Osteocyte (in vitro differentiated cells): ENCODE measurements at regions not wholly inside any gene's neighbourhood (a gene's known extent, or its start where the extent isn't known, plus 50 kb on each side); places are given as distances from the start of the nearest gene placed in this dataset.
"Not testable (repeated sequence)": the region's sequence is repeated elsewhere in the genome, so short reads cannot be mapped to it uniquely, and the experiment has no call there.

Source experiments
- DNase-seq: peaks from one replicate; pipeline ENCODE4 v3.0.0; 2021; ENCODE audit warnings: mixed read lengths; ENCODE audit not compliant: unreplicated experiment; ENCODE audit errors: extremely low spot score
- H3K27ac Mint-ChIP-seq: one replicate; pipeline ENCODE4 v1.8.0; 2021; ENCODE audit warnings: mild to moderate bottlenecking, mixed read lengths; ENCODE audit not compliant: unreplicated experiment
- H3K27me3 Mint-ChIP-seq: one replicate; pipeline ENCODE4 v1.8.0; 2021; ENCODE audit warnings: mixed read lengths; ENCODE audit not compliant: unreplicated experiment
- H3K36me3 Mint-ChIP-seq: one replicate; pipeline ENCODE4 v1.8.0; 2021; ENCODE audit warnings: mixed read lengths; ENCODE audit not compliant: unreplicated experiment
- H3K4me1 Mint-ChIP-seq: one replicate; pipeline ENCODE4 v1.8.0; 2021; ENCODE audit warnings: mixed read lengths; ENCODE audit not compliant: unreplicated experiment
- H3K4me3 Mint-ChIP-seq: one replicate; pipeline ENCODE4 v1.8.0; 2021; ENCODE audit warnings: mild to moderate bottlenecking, moderate library complexity, mixed read lengths; ENCODE audit not compliant: unreplicated experiment
- H3K9me3 Mint-ChIP-seq: one replicate; pipeline ENCODE4 v1.8.0; 2021; ENCODE audit warnings: mixed read lengths; ENCODE audit not compliant: unreplicated experiment
- TF ChIP-seq, protein P1 (sequence below): fragments of 200-600 bp; sonication (generic); IDR thresholded peaks from 2 replicates; pipeline ENCODE4 v1.5.0; 2021; ENCODE audit warnings: antibody characterized with exemption, mild to moderate bottlenecking, moderate library complexity

- H3K36me3 Mint-ChIP-seq = no peaks in the 10 kb centered on the region
- TF ChIP-seq, protein P1, sequence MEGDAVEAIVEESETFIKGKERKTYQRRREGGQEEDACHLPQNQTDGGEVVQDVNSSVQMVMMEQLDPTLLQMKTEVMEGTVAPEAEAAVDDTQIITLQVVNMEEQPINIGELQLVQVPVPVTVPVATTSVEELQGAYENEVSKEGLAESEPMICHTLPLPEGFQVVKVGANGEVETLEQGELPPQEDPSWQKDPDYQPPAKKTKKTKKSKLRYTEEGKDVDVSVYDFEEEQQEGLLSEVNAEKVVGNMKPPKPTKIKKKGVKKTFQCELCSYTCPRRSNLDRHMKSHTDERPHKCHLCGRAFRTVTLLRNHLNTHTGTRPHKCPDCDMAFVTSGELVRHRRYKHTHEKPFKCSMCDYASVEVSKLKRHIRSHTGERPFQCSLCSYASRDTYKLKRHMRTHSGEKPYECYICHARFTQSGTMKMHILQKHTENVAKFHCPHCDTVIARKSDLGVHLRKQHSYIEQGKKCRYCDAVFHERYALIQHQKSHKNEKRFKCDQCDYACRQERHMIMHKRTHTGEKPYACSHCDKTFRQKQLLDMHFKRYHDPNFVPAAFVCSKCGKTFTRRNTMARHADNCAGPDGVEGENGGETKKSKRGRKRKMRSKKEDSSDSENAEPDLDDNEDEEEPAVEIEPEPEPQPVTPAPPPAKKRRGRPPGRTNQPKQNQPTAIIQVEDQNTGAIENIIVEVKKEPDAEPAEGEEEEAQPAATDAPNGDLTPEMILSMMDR = no peak
- H3K27ac Mint-ChIP-seq = no peak overlapping the region
- DNase-seq = no peak
- no peak overlapping the region for H3K4me3 Mint-ChIP-seq
- no peaks in the 10 kb centered on the region for H3K4me1 Mint-ChIP-seq
- H3K27me3 Mint-ChIP-seq = peaks cover 11% of the 10 kb centered on the region
- H3K9me3 Mint-ChIP-seq = peaks cover 9% of the 10 kb centered on the region
Measured at GRCh38 chr18:30852980-30853379, 189.6 kb downstream of the DSC3 start.

- H3K36me3 Mint-ChIP-seq = no peaks in the 10 kb centered on the region
- H3K4me1 Mint-ChIP-seq = no peaks in the 10 kb centered on the region
- H3K27me3 Mint-ChIP-seq = peaks cover 8% of the 10 kb centered on the region
- H3K27ac Mint-ChIP-seq = no peak overlapping the region
- no peak for DNase-seq
- H3K4me3 Mint-ChIP-seq = no peak overlapping the region
- peaks cover 10% of the 10 kb centered on the region for H3K9me3 Mint-ChIP-seq
- TF ChIP-seq, protein P1 = no peak
Measured at GRCh38 chr18:30852541-30852940, 190.0 kb downstream of the DSC3 start.

DNA sequence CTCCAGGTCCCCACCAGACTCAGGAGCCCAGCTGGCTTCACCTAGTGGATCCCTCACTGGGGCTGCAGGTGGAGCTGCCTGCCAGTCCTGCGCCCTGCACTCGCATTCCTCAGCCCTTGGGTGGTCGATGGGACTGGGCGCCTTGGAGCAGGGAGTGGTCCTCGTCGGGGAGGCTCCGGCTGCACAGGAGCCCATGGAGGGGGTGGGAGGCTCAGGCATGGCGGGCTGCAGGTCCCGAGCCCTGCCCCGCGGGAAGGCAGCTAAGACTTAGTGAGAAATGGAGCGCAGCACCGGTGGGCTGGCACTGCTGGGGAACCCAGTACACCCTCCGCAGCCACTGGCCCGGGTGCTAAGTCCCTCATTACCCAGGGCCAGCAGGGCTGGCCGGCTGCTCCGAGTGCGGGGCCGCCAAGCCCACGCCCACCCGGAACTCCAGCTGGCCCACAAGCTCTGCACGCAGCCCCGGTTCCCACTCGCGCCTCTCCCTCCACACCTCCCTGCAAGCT lies 203.4 kb downstream of the DSC3 start:
- H3K36me3 Mint-ChIP-seq, H3K27me3 Mint-ChIP-seq, H3K4me3 Mint-ChIP-seq, DNase-seq, H3K4me1 Mint-ChIP-seq, H3K27ac Mint-ChIP-seq: not testable (repeated sequence)
- H3K9me3 Mint-ChIP-seq = peaks cover 11% of the 10 kb centered on the region

DNA sequence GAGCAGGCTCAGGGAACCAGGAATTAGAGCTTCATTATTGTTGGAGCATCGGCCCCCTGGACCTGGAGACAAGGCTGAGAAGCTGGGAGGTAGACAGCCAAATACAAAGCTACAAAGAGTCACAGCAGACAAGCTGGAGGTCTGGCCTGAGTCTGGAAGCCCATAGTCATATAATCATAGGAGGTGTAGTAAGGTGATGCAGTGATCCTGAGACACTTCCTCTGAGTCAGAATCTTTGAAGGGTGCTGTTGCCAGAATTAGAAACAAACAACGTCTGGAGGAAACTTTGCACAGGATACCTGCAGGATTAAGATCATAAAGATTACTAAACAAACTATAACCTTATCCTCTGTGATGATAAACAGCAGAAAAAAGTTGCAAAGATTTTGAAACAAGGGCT lies 213.8 kb downstream of the DSC3 start:
- H3K4me1 Mint-ChIP-seq = no peaks in the 10 kb centered on the region
- TF ChIP-seq, protein P1 = no peak
- DNase-seq = no peak
- H3K36me3 Mint-ChIP-seq = no peaks in the 10 kb centered on the region
- no peak overlapping the region for H3K4me3 Mint-ChIP-seq
- no peak overlapping the region for H3K27ac Mint-ChIP-seq
- no peaks in the 10 kb centered on the region for H3K9me3 Mint-ChIP-seq
- H3K27me3 Mint-ChIP-seq = peaks cover 3% of the 10 kb centered on the region

DNA sequence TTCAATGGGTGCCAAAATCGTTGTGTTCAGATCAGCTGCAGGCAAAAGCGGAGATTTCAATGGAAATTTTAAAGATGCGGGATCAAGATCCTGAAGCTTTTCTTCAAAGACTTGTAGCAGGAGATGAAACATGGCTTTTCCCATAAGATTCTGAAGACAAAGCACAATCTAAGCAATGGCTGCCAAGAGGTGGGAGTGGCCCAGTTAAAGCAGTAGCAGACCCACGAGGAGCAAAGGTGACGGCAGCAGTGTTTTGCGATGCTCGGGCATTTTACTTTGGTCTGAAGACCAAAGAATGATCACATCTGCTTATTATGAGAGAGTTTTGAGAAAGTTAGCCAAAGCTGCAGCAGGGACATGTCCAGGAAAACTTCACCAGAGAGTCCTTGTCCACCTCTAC lies 222.9 kb downstream of the DSC3 start:
- peaks cover 6% of the 10 kb centered on the region for H3K27me3 Mint-ChIP-seq
- H3K4me1 Mint-ChIP-seq = no peaks in the 10 kb centered on the region
- no peaks in the 10 kb centered on the region for H3K36me3 Mint-ChIP-seq
- peaks cover 3% of the 10 kb centered on the region for H3K9me3 Mint-ChIP-seq
- no peak overlapping the region for H3K4me3 Mint-ChIP-seq
- no peak overlapping the region for H3K27ac Mint-ChIP-seq
- TF ChIP-seq, protein P1 = no peak
- DNase-seq = no peak

- Mint-ChIP-seq H3K4me1 (no peaks in the 10 kb centered on the region), H3K27me3 (no peaks in the 10 kb centered on the region), H3K27ac (no peak overlapping the region), H3K4me3 (no peak overlapping the region), H3K9me3 (peaks cover 3% of the 10 kb centered on the region), H3K36me3 (no peaks in the 10 kb centered on the region)
- DNase-seq = no peak
- TF ChIP-seq, protein P1 = no peak
Measured at GRCh38 chr18:30814446-30814845, 228.1 kb downstream of the DSC3 start.
